ENCODE measurements at regions not wholly inside any gene's neighbourhood (a gene's known extent, or its start where the extent isn't known, plus 50 kb on each side); places are given as distances from the start of the nearest gene placed in this dataset.
"Not testable (repeated sequence)": the region's sequence is repeated elsewhere in the genome, so short reads cannot be mapped to it uniquely, and the experiment has no call there.

GRCh38 chr6:167219079-167219478 lies 61.3 kb upstream of the GPR31 start:
- TF ChIP-seq CTCF (conservative IDR thresholded peaks at IDR 0.05); ZFX (IDR thresholded peaks at IDR 0.05): not testable (repeated sequence)

All from C4-2B (cell line).